DMS53 treated with DMSO at 0.1 percent for 48 hours (cell line): ENCODE measurements at regions not wholly inside any gene's neighbourhood (a gene's known extent, or its start where the extent isn't known, plus 50 kb on each side); places are given as distances from the start of the nearest gene placed in this dataset.

Experiments used
- DNase-seq: peaks from one replicate; lab custom pipeline; 2025; ENCODE audit not compliant: unreplicated experiment; lab: John Stamatoyannopoulos, UW

DNA sequence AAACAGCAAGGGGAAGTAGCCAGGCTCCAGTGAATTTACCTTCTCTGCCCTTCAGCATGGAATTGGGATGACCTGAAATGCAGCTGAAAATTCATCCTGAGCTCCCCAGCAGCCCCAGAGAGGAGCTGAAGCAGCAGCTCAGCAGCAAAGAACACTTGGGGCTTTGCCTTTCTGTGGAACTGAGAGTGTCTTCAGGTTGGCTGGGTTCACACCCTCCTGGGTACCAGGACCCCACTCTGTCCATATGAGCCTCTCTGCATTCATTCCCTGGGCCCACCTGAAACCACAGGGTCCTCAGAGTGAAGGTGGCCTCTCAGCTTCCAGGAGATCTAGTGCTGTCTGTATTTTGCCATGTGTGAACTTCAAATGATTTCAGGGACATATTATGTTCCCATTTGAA is 429.2 kb downstream of the MN1 start:
- DNase-seq = no peak

DNA sequence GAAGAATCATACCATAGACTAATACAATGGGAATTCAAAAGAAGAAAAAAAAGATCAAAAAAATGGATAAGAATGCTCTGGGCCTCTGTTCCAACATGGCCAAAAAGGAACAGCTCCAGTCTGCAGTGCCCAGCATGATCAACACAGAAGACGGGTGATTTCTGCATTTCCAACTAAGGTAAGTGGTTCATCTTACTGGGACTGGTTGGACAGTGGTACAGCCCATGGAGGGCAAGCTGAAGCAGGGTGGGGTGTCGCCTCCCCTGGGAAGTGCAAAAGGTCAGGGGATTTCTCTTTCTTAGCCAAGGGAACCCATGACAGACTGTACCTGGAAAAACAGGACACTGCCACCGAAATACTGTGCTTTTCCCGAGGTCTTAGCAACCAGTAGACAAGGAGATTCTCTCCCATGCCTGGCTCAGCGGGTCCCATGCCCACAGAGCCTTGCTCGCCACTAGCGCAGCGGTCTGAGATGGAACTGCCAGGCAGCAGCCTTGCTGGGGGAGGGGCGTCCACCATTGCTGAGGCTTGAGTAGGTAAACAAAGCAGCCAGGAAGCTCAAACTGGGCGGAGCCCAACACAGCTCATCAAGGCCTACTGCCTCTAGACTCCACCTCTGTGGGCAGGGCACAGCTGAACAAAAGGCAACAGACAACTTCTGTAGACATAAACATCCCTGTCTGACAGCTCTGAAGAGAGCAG is 428.4 kb downstream of the MN1 start:
- peak; percentile 44 for DNase-seq

DNA sequence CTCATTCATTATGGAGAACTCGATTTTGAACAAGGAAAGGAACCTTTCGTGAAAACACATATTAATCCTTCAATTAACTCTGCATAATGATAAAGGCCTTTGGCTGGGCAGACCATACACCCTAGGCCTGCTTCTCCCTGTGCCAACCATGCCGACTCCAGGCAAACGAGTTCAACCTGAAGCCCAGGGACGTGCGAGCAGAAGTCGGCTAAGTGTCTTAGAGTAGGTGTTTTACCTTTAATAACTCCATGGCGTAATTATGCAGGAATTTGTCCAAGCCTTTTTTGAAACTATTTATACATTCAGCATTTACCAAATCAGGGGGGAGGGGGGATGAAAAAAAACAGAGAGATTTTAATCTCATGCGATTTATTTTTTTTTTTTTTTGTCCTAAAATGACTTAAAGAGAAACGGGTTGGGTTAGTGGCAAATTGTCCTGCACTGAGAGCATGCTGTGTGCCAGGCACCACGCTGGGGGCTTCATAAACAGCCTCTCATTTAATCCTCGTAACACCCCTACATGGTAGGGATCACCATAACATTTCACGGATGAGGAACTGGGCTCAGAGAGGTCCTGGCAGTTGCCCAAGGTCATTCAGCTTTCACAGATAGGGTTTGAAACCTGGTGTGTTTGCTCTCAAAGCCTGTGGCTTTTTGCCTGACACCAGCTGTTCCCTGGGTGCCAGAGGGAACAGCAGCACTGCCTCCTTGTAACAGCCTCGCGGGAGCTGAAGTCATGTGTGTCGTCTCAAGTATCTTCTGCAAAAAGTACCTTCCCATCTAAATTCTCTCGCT is 423.9 kb downstream of the MN1 start:
- DNase-seq = peak; percentile 2

DNA sequence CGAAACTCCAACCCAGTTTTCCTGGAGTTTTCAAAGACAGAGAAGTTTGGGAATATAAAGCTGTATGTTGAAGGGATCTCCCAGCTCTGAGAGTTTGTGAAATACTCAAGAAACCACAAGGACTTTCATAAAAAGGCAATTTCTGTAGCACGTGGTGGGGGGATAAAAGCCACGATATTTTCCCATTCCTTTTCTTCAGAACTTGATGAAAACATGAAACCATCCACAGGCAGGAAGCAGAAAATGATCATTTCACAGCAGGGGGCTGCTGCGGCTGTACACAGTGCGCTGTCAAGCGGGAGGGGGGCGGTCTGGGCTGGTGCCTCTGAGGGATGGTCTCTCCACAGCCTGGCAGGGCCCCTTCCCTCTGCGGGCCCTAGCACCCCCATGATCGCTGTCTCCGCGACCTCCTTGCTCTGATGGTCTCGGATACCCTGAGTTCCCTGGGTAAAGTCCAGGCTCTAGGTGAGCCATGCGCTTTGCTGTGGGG is 423.2 kb downstream of the MN1 start:
- no peak for DNase-seq

DNA sequence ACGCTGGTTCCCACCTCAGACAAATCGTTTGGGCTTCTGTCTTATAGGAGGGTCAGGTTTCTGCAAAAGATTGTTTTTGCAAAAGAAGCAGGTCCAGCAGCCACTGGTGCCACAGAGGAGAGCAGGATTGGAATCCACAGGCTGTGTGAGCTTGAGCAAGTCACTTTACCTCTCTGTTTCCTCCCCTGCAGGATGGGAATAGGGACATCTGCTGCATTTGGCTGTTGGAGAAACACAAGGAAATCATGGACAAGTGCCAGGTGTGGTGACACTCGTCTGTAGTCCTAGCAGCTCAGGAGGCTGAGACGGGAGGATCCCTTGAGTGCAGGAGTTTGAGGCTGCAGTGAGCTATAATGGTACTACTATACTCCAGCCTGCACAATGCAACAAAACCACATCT is 422.6 kb downstream of the MN1 start:
- no peak for DNase-seq

DNA sequence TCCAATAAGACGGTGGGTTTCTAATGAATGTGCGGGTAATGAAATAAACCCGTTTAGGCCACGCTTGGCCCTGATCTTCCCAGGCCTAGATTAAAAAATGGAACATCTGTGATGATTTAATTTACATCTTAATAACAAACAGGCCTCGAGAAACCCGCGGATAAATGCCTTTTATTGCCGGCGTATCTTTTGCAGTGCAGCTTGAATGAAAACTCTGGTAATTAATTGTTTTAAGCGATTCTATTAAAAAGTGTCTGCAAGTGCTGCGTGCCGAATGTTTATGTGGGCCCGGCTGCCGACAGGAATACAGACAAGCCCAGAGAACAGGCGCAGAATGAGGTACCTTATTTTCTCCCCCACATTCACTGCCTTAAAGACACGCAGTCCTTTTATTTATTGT is 420.7 kb downstream of the MN1 start:
- DNase-seq = no peak

DNA sequence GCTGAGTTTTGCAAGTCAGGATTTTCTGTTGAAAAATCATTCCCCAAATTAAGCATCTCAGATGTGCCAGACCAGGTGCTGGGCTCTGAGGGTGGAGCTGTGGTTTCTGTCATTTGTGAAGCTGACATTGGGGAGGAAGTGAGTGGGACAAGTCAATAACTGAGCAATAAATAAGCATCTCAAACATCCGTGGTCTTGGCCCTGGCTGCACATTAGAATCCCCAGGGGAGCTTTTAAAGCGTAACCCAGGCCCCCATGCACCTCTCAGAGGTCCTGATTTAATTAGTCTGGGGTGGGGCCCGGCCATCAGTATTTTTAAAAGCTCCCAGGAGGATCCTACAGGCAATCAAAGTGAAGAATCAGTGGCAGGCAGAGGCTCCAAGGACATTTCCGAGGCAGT is 420.0 kb downstream of the MN1 start:
- DNase-seq = no peak

DNA sequence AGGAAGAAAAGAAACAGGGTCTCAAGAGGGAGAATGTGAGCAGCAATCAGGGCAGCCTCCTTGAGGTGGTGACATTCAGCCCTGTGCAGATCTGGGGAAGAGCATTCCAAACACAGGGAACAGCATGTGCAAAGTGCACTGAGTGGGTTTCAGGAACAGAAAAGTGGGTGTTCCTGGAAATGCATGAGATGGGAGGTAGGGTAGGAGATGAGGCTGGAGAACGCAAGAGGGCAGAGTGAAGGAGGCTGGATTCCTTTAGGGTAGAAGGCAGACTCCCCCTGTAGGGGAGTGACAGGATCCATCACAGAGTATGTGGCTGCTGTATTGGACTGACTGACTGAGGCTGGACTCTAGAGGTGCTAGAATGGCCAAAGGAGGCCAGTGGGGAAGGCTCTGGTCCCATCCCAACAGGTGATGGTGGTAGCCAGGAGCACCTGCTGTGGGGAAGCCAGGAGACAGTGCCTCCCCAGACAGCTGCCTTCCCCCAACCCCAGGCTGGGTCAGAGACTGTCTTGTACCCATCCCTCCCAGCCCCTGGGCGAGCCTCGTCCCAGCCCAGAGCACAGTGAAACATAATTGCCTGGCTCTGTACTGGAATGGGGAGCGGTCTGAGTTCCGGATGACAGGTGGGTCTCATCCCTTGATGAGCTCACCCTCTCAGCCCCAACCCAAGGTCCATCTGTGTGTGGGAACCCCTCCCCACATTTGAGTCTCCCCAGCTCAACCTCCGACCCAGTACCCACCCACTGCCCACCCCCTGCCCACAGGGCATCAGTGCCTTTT is 419.4 kb downstream of the MN1 start:
- DNase-seq = no peak

DNA sequence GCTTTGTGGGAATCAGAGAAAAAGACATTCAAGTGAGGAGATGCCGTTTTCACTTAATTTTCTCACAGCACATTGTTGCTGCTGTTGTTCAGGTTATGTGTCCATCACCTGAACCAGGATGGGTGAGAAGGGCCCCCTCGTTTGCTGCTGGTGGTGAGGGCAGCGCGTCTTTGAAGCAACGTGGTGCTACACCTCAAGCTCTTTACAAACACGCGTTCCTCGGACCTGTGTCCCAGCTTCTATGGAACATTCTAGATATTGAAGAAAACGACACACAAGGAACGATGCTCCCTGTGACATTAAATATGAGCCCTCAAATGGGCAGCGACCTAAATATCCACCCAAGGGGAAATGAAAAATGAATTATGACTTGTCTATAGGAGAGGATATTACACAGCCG is 418.6 kb downstream of the MN1 start:
- no peak for DNase-seq

DNA sequence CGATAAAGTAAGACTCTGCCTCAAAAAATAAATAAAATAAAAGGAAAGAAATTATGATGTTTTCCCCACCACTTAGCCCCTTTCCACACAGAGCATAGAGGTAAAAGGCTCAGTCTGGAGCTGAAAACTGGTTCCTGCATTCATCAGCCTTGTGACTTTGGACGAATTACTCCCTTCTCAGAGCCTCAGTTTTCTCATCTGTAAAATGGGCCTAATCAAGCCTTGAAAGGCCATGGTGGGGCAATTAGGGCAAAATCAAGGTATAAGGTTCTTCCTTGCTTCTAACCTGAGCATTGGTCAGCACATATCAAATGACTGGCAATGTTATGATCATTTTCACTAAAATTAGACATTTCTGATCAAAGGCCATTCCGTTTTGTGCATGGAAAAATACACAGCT is 417.7 kb downstream of the MN1 start:
- DNase-seq = no peak

DNA sequence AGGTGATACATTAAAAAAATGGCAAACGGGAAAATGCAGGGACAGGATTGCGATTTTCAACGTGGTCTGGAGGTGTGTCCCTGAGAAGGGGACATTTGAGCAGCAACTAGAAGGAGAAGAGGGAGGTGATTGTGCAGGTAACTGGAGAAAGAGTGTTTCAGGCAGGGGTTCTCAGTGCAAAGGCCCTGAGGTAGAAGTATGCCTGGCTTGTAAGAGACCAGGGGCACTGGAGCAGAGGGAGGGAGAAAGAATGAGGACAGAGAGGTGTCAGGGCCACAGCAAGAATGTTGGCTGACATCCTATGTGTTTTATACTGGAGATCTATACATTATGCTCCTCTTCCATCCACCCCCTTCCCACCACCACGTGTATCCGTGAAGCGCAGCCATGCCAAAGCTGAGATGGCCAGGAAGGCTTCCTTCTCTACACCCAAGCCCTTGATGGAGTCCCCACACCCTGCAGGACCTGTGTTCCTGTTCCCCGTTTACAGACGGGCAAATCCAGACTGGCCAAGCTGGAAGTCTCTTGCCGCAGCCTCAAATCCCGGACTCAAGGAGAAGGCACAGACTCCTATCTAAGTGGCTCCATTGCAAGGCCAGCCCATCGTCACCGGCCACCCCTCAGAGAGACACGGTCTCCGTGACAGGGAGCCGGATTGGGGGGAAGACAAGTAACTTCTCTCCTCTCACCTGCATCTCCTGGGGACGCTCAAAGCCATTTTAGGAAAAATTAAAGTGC is 416.1 kb downstream of the MN1 start:
- no peak for DNase-seq

DNA sequence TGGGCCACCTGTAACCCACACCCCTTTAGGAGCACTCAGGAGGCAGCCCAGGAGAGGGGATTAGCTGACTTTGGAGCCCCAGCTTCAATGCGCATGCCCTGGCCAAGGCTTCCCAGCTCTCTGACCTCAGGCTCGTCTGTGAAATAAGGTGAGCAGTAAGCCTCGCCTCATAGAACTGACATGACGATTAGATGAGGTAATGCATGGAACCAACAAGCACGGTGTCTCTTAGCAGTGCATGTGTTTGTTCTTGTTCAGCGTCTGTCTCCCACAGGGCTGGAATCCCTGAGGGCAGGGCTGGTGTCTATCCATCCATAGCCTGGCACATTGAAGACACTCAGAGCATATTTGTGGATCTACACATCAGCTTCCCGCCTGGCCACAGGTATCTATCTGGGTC is 415.4 kb downstream of the MN1 start:
- no peak for DNase-seq

DNA sequence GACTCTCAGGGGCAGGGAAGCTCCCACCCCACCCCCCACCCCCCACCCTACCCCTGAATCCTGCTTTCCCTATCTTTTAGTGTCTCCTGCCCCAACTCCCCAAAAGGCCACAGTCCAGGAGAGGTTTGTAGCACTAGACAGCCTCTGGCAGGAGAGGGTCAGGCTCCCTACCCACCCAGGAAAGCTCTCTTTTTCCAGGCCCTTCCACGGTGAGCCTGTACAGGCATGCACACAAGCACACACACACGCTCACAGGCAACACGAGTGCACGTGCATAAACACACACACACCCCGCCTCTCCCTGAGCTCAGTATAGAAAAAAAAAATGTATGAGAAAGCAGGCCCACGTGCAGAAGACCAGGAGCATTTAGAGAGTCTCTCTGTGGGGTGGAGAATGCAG is 414.0 kb downstream of the MN1 start:
- no peak for DNase-seq

DNA sequence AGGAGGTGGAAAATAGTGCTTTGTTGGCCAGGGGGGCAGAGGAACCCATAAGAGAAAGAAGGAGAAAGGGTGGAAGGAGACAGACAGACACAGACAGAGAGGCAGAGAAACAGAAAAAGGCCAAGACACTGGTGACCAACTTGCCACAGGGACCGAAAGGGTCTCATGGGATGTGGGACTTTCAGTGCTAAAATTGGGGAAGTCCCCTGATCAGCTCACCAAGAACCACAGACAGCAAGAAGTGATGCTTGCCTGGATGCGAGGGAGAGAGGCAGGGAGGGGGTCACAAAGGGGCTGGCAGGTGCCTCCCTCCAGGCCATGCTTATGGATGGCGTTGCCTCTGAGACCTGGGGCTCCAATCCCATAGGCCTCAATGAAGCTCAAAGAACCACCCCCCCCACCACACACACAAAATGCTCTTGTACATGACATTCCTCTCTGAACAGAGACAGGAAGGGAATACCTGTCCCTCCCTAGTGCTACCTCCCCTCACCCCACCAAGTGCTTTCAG is 413.4 kb downstream of the MN1 start:
- no peak for DNase-seq

DNA sequence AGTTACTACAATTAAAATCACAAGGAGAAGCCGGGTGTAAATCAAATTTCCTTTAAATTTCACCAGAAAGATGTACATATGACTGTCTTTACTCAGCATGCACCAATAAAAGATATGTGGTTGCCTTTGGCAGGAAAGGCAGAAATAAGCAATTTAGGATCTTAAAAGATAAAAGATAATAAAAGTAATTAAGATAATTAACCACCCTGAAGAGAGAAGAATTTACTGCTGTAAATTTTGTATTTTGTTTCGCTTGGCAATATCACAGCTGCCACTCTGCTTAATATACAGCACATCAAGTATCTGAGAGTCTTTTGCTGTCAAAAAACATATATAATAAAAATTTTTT is 411.9 kb downstream of the MN1 start:
- no peak for DNase-seq

DNA sequence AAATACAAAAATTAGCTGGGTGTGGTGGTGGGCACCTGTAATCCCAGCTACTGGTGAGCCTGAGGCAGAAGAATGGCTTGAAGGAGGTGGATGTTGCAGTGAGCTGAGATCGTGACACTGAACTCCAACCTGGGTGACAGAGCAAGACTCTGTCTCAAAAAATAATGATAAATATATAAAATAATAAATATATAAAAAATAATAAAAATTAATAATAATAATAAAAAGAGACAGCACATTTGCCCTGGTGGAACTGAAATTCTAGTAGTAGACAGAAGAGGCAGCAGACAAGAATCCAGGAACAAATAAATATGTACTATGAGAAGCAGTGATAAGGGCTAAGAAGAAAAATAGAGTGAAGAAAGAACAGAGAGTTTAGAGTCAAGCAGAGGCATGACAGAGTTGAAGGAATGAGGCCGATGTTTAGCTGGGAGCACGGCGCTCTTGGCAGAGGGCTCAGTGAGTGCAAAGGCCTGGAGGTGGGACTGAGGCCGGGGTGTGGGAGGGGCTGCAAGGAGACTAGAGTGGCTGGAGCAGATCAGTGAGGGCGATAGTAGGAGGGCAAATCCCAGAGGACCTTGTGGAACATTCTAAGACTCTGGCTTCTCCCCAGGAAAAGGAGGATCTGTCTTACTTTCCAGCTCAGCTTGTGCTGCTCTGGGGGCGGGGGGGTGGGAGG is 410.3 kb downstream of the MN1 start:
- DNase-seq = no peak

DNA sequence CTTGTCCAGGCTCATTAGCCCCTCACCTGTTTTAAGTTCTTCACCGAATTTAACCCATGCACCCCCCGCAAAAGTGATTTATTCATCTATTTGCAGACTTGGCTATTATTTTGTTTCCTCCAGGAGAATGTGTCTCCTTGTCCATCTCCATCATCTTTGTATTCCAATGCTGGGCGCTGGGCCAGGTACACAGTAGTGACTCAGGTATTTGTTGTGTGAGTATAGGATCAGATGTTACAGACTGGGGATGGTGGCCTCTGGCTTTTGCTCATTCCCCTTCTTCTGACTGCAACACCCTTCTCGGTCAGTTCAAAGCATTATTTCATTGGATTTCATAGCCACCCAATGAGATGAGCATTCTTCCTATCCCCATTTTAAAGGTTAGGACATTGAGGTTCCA is 408.2 kb downstream of the MN1 start:
- no peak for DNase-seq

DNA sequence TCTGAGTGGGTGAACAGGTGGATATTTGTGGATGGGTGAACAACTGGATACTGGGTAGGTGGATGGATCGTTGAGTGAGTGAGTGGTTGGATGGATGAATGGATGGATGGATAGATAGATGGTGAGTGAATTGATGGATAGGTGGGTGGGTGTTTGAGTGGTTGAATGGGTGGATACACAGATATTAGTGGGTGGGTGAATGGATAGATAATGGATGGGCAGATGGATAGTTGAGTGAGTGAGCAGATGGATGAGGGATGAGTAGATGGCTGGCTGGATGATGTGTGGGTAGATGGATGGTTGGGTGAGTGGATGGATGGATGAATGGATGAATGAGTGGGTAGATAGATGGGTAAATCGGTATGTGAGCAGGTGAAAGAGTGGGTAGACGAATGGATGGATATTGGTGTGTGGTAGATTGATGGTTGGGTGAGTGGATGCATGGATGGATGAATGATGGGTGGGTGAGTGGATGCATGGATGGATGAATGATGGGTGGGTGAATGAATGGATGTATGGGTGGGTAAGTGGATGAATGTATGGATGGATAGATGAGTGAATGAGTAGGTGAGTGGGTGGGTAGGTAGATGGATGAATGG is 406.7 kb downstream of the MN1 start:
- no peak for DNase-seq

DNA sequence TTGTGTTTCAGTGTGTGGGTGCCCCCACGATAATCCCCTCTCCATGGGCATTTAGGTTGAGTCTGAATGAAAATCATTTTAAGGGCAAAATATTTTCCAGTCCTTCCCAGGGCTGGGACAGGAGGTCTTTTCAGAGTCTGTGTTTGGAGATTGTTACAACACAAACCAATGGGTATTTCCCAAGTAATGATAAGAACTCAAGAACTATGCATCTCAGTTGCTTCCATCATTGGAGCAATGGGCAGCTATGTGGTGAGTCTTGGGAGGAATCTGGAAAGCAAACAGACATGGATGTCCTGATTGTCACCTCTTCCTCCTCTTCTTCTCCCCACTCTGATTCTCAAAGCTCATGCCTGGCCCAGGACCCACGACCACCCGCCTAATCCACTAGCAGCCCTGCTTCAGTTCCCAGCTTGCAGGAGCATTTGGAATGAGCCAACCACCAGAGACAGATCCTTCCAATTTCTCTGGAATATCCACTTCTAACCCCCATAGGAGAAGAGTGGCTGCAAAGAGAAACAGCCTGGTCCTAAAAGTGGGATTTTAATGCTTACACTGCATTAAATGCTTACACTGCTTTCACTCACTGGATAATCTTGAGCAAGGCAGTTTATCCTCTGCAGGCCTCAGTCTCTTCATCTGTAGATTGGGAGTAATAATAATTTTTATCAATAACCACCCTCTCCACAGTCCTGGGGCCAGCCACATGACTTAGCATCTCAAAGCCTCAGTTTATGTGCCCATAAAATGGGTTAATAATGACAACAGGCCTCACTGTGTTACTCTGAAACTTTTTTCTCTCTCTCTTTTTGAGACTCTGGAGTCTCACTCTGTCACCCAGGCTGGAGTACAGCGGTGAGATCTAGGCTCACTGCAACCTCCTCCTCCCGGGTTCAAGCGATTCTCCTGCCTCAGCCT is 404.3 kb downstream of the MN1 start:
- DNase-seq = no peak
